CD14-positive monocyte (primary cell): ENCODE measurements at regions not wholly inside any gene's neighbourhood (a gene's known extent, or its start where the extent isn't known, plus 50 kb on each side); places are given as distances from the start of the nearest gene placed in this dataset.

ENCODE experiments used
- DNase-seq, 3 donors: peaks; one replicate each; pipeline ENCODE4 v3.0.0-alpha.2; 2011 to 2022
- H2AFZ ChIP-seq: 2 replicates; pipeline ENCODE4 v1.6.0; 2012; ENCODE audit warnings: mild to moderate bottlenecking, low read depth, low read length, inconsistent platforms; ENCODE audit not compliant: insufficient read depth, poor library complexity, severe bottlenecking
- H3K27ac ChIP-seq, 2 donors: 1 replicate in 1 of 2; 2 replicates in 1 of 2; pipeline ENCODE4 v1.5.1; 2012 to 2013; ENCODE audit warnings: low read length in 2 of 2, control low read depth in 1 of 2, inconsistent platforms in 1 of 2, low read depth in 1 of 2, mild to moderate bottlenecking in 1 of 2
- H3K27me3 ChIP-seq, 2 donors: one replicate each; pipeline versions ENCODE4 v1.6.0 to v1.6.1; 2011 to 2013; ENCODE audit warnings: low read length in 2 of 2; ENCODE audit not compliant: control insufficient read depth in 2 of 2, insufficient read depth in 2 of 2
- H3K36me3 ChIP-seq, 2 donors: replicated peaks in 1 of 2; 1 replicate in 1 of 2; 2 replicates in 1 of 2; pipeline versions ENCODE4 v1.5.1 to v1.6.1; 2012 to 2013; ENCODE audit warnings: low read length in 2 of 2, control low read depth in 1 of 2, inconsistent platforms in 1 of 2, mild to moderate bottlenecking in 1 of 2; ENCODE audit not compliant: insufficient read depth in 2 of 2, control insufficient read depth in 1 of 2
- H3K4me1 ChIP-seq, 2 donors: 1 replicate in 1 of 2; 2 replicates in 1 of 2; pipeline versions ENCODE4 v1.5.1 to v1.6.1; 2012 to 2013; ENCODE audit warnings: low read length in 2 of 2, control low read depth in 1 of 2, inconsistent platforms in 1 of 2, mild to moderate bottlenecking in 1 of 2, moderate library complexity in 1 of 2; ENCODE audit not compliant: insufficient read depth in 2 of 2, control insufficient read depth in 1 of 2
- H3K4me2 ChIP-seq: replicated peaks from 2 replicates; pipeline ENCODE3; 2012; ENCODE audit warnings: low read length, moderate library complexity, mild to moderate bottlenecking; ENCODE audit not compliant: poor library complexity, severe bottlenecking; ENCODE audit errors: extremely low read depth
- H3K4me3 ChIP-seq, 3 experiments: fragments of 200-600 bp in 1 of 3; sonication (generic) in 1 of 3; replicated peaks in 1 of 3; 1 replicate in 2 of 3; 2 replicates in 1 of 3; pipeline ENCODE4 v1.5.1; 2011 to 2013; ENCODE audit warnings: low read length in 3 of 3, mild to moderate bottlenecking in 3 of 3, control low read depth in 2 of 3, low read depth in 2 of 3, inconsistent platforms in 1 of 3, moderate library complexity in 1 of 3
- H3K79me2 ChIP-seq: 2 replicates; pipeline ENCODE4 v1.6.0; 2012; ENCODE audit warnings: mild to moderate bottlenecking, control low read depth, inconsistent platforms, low read length, moderate library complexity; ENCODE audit not compliant: insufficient read depth
- H3K9ac ChIP-seq: 2 replicates; pipeline ENCODE4 v1.6.0; 2017; ENCODE audit warnings: low read length, mild to moderate bottlenecking; ENCODE audit not compliant: insufficient read depth, poor library complexity, severe bottlenecking
- H3K9me3 ChIP-seq, 2 donors: replicated peaks in 1 of 2; 1 replicate in 1 of 2; 2 replicates in 1 of 2; pipeline versions ENCODE4 v1.5.1 to v1.6.1; 2012 to 2013; ENCODE audit warnings: low read length in 2 of 2, control low read depth in 1 of 2; ENCODE audit not compliant: control insufficient read depth in 1 of 2, insufficient read depth in 1 of 2
- H4K20me1 ChIP-seq: 2 replicates; pipeline ENCODE4 v1.6.0; 2012; ENCODE audit warnings: mild to moderate bottlenecking, low read length, control low read depth, moderate library complexity; ENCODE audit not compliant: insufficient read depth
- H3K27ac Mint-ChIP-seq, 7 donors: one replicate each; pipeline ENCODE4 v1.8.0; 2020; ENCODE audit warnings: mild to moderate bottlenecking in 7 of 7, mixed read lengths in 7 of 7, moderate library complexity in 6 of 7, inconsistent platforms in 2 of 7
- H3K27me3 Mint-ChIP-seq, 3 donors: one replicate each; pipeline ENCODE4 v1.8.0; 2021 to 2022; ENCODE audit warnings: low read depth in 3 of 3, mild to moderate bottlenecking in 3 of 3, mixed read lengths in 3 of 3, moderate library complexity in 3 of 3, inconsistent platforms in 1 of 3
- H3K36me3 Mint-ChIP-seq, 2 donors: one replicate each; pipeline ENCODE4 v1.8.0; 2020; ENCODE audit warnings: mixed read lengths in 2 of 2, inconsistent platforms in 1 of 2, mild to moderate bottlenecking in 1 of 2
- H3K4me1 Mint-ChIP-seq: one replicate; pipeline ENCODE4 v1.8.0; 2020; ENCODE audit warnings: mild to moderate bottlenecking, mixed read lengths
- H3K4me3 Mint-ChIP-seq, 2 donors: one replicate each; pipeline ENCODE4 v1.8.0; 2020; ENCODE audit warnings: mild to moderate bottlenecking in 2 of 2, mixed read lengths in 2 of 2, moderate library complexity in 1 of 2
- H3K9me3 Mint-ChIP-seq, 7 donors: one replicate each; pipeline ENCODE4 v1.8.0; 2020 to 2022; ENCODE audit warnings: mixed read lengths in 7 of 7, mild to moderate bottlenecking in 6 of 7, moderate library complexity in 6 of 7, inconsistent platforms in 2 of 7
- CTCF ChIP-seq: fragments of 200-600 bp; IDR thresholded peaks from one replicate; pipeline ENCODE4 v1.8.0; 2022; ENCODE audit warnings: antibody characterized with exemption, mild to moderate bottlenecking
- WGBS: methylation state at CpG from one replicate; pipeline ENCODE4 v1.1.5; 2013; ENCODE audit warnings: missing lambda C conversion rate; ENCODE audit not compliant: insufficient coverage; 5-methylcytosine and 5-hydroxymethylcytosine counted together
- intact Hi-C, 2 donors: fragments of 100-400 bp; cut with micrococcal nuclease; formaldehyde crosslinking; loops; one replicate each; pipeline versions ENCODE4 v1.15.0 to v1.15.1; 2023

GRCh38 chrX:5194806-5195205 is 1033.9 kb downstream of the NLGN4X start:
- no peak for DNase-seq
- no peaks in the 10 kb centered on the region for H3K79me2 ChIP-seq
- no peak overlapping the region for H2AFZ ChIP-seq
- no peaks in the 10 kb centered on the region for H3K36me3 ChIP-seq
- H3K27ac Mint-ChIP-seq: no peak overlapping the region
- no peaks in the 10 kb centered on the region for H3K4me1 Mint-ChIP-seq
- H3K9me3 Mint-ChIP-seq: peaks cover 0 to 11% (median 0%) of the 10 kb centered on the region in 7 donors
- peaks cover 0 to 1% (median 0%) of the 10 kb centered on the region in 3 donors for H3K27me3 Mint-ChIP-seq
- no CpG with 5 or more reads among the region's 4 CpGs for WGBS
- no peak overlapping the region for H3K4me2 ChIP-seq
- no peaks in the 10 kb centered on the region for H3K9me3 ChIP-seq
- no peaks in the 10 kb centered on the region for H3K27me3 ChIP-seq
- H3K4me3 ChIP-seq: no peak overlapping the region
- H3K9ac ChIP-seq: no peak overlapping the region
- no peak overlapping the region for H3K27ac ChIP-seq
- no peaks in the 10 kb centered on the region for H3K4me1 ChIP-seq
- no peaks in the 10 kb centered on the region for H4K20me1 ChIP-seq
- no peak overlapping the region for H3K4me3 Mint-ChIP-seq
- no peak for TF ChIP-seq CTCF
- no peaks in the 10 kb centered on the region for H3K36me3 Mint-ChIP-seq
- intact Hi-C loops: no loop called here

DNA sequence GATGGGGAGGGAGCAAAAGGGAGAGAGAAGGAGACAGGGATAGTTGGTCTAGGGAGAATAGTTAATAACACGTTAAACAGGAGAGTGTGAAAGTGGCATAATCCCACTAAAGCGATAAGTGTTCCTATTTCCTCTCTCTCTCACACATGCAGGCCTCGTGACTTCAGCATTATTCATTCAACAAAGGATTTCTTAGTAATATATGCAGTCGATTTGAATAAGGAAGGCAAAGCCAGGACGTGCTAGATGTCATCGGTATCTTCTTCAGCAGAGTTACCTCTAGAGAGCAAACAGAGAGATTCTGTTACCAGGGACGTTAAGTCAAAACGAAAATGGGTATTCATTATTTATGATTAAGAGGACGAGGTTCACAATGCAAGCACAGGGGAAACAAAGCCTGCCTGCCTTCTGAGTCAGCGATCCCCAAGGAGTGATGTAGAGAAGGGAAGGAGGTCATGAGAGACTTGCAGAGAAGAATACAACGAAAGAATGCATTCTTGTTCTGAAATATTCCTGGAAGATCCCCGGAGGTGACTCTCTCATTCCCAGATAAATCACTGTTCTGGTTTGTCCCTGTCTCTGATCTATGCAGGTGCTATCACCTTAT is 1048.4 kb downstream of the NLGN4X start:
- no peak overlapping the region for H3K4me3 Mint-ChIP-seq
- Histone ChIP-seq H3K27me3 (no peaks in the 10 kb centered on the region), H3K9me3 (no peaks in the 10 kb centered on the region), H4K20me1 (no peaks in the 10 kb centered on the region), H3K27ac (no peak overlapping the region), H3K9ac (no peak overlapping the region), H3K4me3 (no peak overlapping the region), H3K4me1 (no peaks in the 10 kb centered on the region), H3K4me2 (no peak overlapping the region), H3K79me2 (no peaks in the 10 kb centered on the region), H2AFZ (no peak overlapping the region), H3K36me3 (no peaks in the 10 kb centered on the region)
- peaks cover 0 to 9% (median 3%) of the 10 kb centered on the region in 7 donors for H3K9me3 Mint-ChIP-seq
- intact Hi-C loops: no loop called here
- no peak for TF ChIP-seq CTCF
- no peak for DNase-seq
- H3K4me1 Mint-ChIP-seq: no peaks in the 10 kb centered on the region
- no peaks in the 10 kb centered on the region for H3K36me3 Mint-ChIP-seq
- H3K27ac Mint-ChIP-seq: no peak overlapping the region
- no peaks in the 10 kb centered on the region for H3K27me3 Mint-ChIP-seq
- 72% methylated on average over 2 of the region's 12 CpGs for WGBS
